Heart left ventricle (tissue), 16 donors: ENCODE measurements at regions not wholly inside any gene's neighbourhood (a gene's known extent, or its start where the extent isn't known, plus 50 kb on each side); places are given as distances from the start of the nearest gene placed in this dataset.
A peak's percentile ranks its signal among the peaks of the same experiment; 100 is the strongest.

ENCODE experiments used
- ATAC-seq, 4 donors: fragments of 200-7000 bp; cut with Tn5 transposase; one replicate each; pipeline ENCODE4 v1.9.1; 2020 to 2022; ENCODE audit warnings: moderate library complexity in 4 of 4, mild to moderate bottlenecking in 3 of 4, moderate number of reproducible peaks in 1 of 4
- DNase-seq, 5 donors: peaks; one replicate each; pipeline ENCODE4 v3.0.0-alpha.2; 2020
- H3K27ac ChIP-seq, 12 donors: fragments of 200-600 bp; sonication (generic) in 4 of 12; one replicate each; pipeline versions ENCODE4 v1.5.0 to v1.8.0; 2016 to 2022; ENCODE audit warnings: mild to moderate bottlenecking in 2 of 12
- H3K27me3 ChIP-seq, 9 donors: fragments of 200-600 bp; sonication (generic) in 2 of 9; one replicate each; pipeline versions ENCODE4 v1.5.1 to v1.8.0; 2016 to 2022; ENCODE audit warnings: mild to moderate bottlenecking in 3 of 9
- H3K36me3 ChIP-seq, 9 donors: fragments of 200-600 bp; sonication (generic) in 2 of 9; one replicate each; pipeline versions ENCODE4 v1.5.0 to v1.8.0; 2018 to 2022; ENCODE audit warnings: mild to moderate bottlenecking in 2 of 9
- H3K4me1 ChIP-seq, 12 donors: fragments of 200-600 bp; sonication (generic) in 4 of 12; one replicate each; pipeline versions ENCODE4 v1.5.0 to v1.8.0; 2016 to 2022; ENCODE audit warnings: mild to moderate bottlenecking in 3 of 12
- H3K4me3 ChIP-seq, 12 donors: fragments of 200-600 bp; sonication (generic) in 4 of 12; one replicate each; pipeline versions ENCODE4 v1.5.0 to v1.8.0; 2017 to 2022; ENCODE audit warnings: mild to moderate bottlenecking in 9 of 12, moderate library complexity in 4 of 12
- H3K9me3 ChIP-seq, 12 donors: fragments of 200-600 bp; sonication (generic) in 4 of 12; one replicate each; pipeline versions ENCODE4 v1.5.0 to v1.8.0; 2016 to 2022; ENCODE audit warnings: mild to moderate bottlenecking in 1 of 12
- POLR2A ChIP-seq, 2 donors: fragments of 450-650 bp; IDR thresholded peaks; one replicate each; pipeline ENCODE4 v1.6.1; 2017; ENCODE audit warnings: antibody characterized with exemption in 2 of 2, mild to moderate bottlenecking in 2 of 2, moderate library complexity in 2 of 2
- WGBS, 4 donors: extraction: QIAGEN DNeasy Blood & Tissue Kit in 2 of 4; methylation state at CpG; one replicate each; pipeline versions ENCODE4 v1.1.5 to v1.1.7; 2013 to 2018; 5-methylcytosine and 5-hydroxymethylcytosine counted together
- intact Hi-C, 10 donors: fragments of 100-400 bp; cut with DNase I; formaldehyde crosslinking; loops; one replicate each; pipeline versions ENCODE4 v1.11.1 to v1.14.2; 2022
- TF ChIP-seq, protein P1 (sequence below), 12 donors: fragments of 200-600 bp; sonication (generic) in 4 of 12; IDR thresholded peaks; one replicate each; pipeline versions ENCODE4 v1.5.0 to v1.8.0; 2018 to 2022; ENCODE audit warnings: antibody characterized with exemption in 12 of 12, mild to moderate bottlenecking in 5 of 12
- donor health status: ischemic (EF 13 %, LVEDD 7.1; RV severe dilation, severe dysfunction).
- donor health status: healthy with polysubstance abuse.
- donor health status: DM: no; HTN: yes; CAD: no.
- donor health status: DM: no; HTN: no; CAD: no.
- donor health status: ischemic (EF 25% LVEDD 6.9; RV normal size, moderate dysfunction).
- donor health status: ischemic (EF 25% LVEDD 5.7; RV mildly dilated, moderate dysfunction).
- donor health status: healthy.
- donor health status: DM: yes; HTN: yes; CAD: no.
- donor health status: ischemic (EF 35%, LVEDD 5.7; RV mildly dilated, moderate dysfunction).
- donor health status: nonischemic (EF 11% LVEDD 7.7; RV severe dilation, severe dysfunction).
- donor health status: DM: yes; HTN: yes; CAD: no.
- donor health status: PGD.
- donor health status: ischemic (EF 29% LVEDD 5.4; RV normal size, mild dysfunction).
- donor health status: nonischemic (EF 23%, LVEDD 6.1; RV moderate dilation, normal function).

DNA sequence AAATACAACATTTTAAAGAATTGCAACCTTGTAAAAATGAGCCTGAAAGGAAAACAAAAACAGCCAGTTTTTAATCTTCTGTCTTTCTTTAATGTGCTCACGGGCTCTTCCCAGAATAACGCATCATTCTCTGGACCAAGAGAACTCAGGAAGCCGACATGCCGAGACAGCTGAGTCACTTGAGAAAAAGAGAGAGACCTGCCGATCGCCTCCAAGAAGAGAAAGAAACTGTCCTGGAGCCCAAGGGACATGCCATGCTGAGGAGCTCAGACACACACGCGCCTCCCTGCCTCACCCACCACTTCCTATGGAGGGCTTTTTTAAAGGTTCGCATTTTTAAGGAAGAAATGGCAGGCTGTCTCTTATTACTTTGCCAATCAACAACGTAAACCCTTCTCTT, 176.4 kb downstream of the ZNF281 start:
- Histone ChIP-seq H3K4me3 (peak overlapping the region in 1 of 12 donors; percentile 4), H3K27me3 (peaks cover 0 to 5% (median 0%) of the 10 kb centered on the region in 9 donors), H3K27ac (peak overlapping the region in 1 of 12 donors; percentile 54), H3K36me3 (no peaks in the 10 kb centered on the region), H3K4me1 (peaks cover 0 to 17% (median 0%) of the 10 kb centered on the region in 12 donors), H3K9me3 (no peaks in the 10 kb centered on the region)
- no peak for ATAC-seq
- intact Hi-C loops = no loop called here
- TF ChIP-seq, protein P1, sequence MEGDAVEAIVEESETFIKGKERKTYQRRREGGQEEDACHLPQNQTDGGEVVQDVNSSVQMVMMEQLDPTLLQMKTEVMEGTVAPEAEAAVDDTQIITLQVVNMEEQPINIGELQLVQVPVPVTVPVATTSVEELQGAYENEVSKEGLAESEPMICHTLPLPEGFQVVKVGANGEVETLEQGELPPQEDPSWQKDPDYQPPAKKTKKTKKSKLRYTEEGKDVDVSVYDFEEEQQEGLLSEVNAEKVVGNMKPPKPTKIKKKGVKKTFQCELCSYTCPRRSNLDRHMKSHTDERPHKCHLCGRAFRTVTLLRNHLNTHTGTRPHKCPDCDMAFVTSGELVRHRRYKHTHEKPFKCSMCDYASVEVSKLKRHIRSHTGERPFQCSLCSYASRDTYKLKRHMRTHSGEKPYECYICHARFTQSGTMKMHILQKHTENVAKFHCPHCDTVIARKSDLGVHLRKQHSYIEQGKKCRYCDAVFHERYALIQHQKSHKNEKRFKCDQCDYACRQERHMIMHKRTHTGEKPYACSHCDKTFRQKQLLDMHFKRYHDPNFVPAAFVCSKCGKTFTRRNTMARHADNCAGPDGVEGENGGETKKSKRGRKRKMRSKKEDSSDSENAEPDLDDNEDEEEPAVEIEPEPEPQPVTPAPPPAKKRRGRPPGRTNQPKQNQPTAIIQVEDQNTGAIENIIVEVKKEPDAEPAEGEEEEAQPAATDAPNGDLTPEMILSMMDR (IDR thresholded peaks at IDR 0.05) = no peak
- TF ChIP-seq POLR2A (IDR thresholded peaks at IDR 0.05) = no peak
- 52 to 62% (median 53%) methylated on average over 10 of the region's 10 CpGs for WGBS, 4 donors
- DNase-seq = no peak

DNA sequence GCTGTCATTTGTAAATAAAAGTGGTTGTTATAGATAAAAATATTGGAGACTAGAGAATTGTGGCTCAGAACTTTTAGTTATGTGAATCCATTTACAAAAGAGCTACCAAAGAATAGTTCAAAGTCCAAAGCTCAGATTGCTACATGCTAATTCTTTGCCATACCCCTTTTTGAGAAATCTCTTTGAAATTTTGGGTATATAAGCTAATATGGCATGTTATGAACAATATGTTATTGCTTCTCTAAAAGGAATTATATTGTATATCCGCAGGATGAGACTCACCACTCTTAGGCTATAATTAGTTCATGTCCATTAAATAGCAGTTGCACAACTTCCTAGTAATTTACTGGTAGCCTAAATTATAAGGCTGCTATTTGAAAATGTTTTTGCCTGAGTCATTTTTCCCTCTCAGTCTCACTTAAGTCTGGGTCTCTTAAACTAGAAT, 178.0 kb downstream of the ZNF281 start:
- H3K27ac ChIP-seq = peak overlapping the region in 4 of 12 donors; percentile 13 to 59 (median 25)

DNA sequence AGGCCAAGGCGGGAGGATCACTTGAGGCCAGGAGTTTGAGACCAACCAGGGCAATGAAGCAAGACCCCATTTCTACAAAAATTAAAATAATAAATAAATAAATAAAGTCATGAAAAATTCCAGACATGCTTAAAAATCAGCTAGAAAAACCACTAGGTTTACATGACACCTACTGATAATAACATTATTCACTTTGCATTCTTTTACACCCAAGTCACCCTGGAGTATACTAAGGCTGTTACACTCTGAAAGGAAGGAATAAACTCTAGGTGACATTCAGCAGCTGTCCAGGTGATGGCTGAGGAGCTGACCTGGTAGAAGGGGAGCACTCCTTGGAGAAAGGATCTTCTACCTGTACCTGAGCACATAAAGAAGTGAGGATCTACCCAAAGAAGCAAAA, 179.2 kb downstream of the ZNF281 start:
- intact Hi-C loops = no loop called here
- H3K27ac ChIP-seq = no peak overlapping the region

More for the DNA sequence above, 178.0 kb downstream of the ZNF281 start:
- Histone ChIP-seq H3K4me1 (peaks cover 0 to 21% (median under 1%) of the 10 kb centered on the region in 12 donors), H3K4me3 (no peak overlapping the region), H3K9me3 (no peaks in the 10 kb centered on the region), H3K27me3 (no peaks in the 10 kb centered on the region), H3K36me3 (no peaks in the 10 kb centered on the region)
- TF ChIP-seq, protein P1 (IDR thresholded peaks at IDR 0.05) = no peak
- no peak for TF ChIP-seq POLR2A (IDR thresholded peaks at IDR 0.05)
- intact Hi-C loops = no loop called here
- DNase-seq (no peak), ATAC-seq (no peak)
- 47 to 59% (median 55%) methylated on average over 1 of the region's 1 CpG for WGBS, 4 donors

DNA sequence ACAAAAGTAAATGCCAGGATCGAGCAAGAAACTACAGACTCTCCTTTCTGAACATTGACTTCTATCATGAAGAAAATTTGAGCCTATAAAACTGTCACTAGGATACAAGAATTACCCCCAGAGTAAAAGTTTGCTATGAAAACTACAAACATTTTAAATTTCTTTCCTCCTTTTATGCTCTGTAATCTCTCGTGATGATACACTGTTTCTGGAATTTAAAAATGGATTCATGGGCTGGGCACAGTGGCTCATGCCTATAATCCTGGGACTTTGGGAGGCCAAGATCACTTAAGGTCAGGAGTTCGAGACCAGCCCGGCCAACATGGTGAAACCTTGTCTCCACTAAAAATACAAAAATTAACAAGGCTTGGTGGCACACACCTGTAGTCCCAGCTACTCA, 181.3 kb downstream of the ZNF281 start:
- TF ChIP-seq, protein P1 (IDR thresholded peaks at IDR 0.05) = no peak
- TF ChIP-seq POLR2A (IDR thresholded peaks at IDR 0.05) = no peak
- 72 to 84% (median 76%) methylated on average over 4 of the region's 4 CpGs for WGBS, 4 donors
- no peak overlapping the region for H3K27ac ChIP-seq

More for the DNA sequence above, 179.2 kb downstream of the ZNF281 start:
- ATAC-seq = no peak
- Histone ChIP-seq H3K27me3 (peaks cover 0 to 9% (median 0%) of the 10 kb centered on the region in 9 donors), H3K36me3 (no peaks in the 10 kb centered on the region), H3K4me1 (peaks cover 0 to 32% (median 1%) of the 10 kb centered on the region in 12 donors), H3K4me3 (no peak overlapping the region), H3K9me3 (no peaks in the 10 kb centered on the region)
- 94 to 98% (median 96%) methylated on average over 1 of the region's 1 CpG for WGBS, 4 donors
- TF ChIP-seq, protein P1 (IDR thresholded peaks at IDR 0.05) = no peak
- no peak for TF ChIP-seq POLR2A (IDR thresholded peaks at IDR 0.05)
- no peak for DNase-seq

More for the DNA sequence above, 181.3 kb downstream of the ZNF281 start:
- no peaks in the 10 kb centered on the region for H3K9me3 ChIP-seq
- peaks cover 0 to 19% (median 0%) of the 10 kb centered on the region in 9 donors for H3K27me3 ChIP-seq
- no peak for ATAC-seq
- no peaks in the 10 kb centered on the region for H3K36me3 ChIP-seq
- intact Hi-C loops = no loop called here
- no peak for DNase-seq
- H3K4me1 ChIP-seq = peaks cover 0 to 32% (median 1%) of the 10 kb centered on the region in 12 donors
- no peak overlapping the region for H3K4me3 ChIP-seq
